CD4-positive, alpha-beta T cell treated with Interleukin-17A for 4 hours (primary cell): ENCODE measurements at regions not wholly inside any gene's neighbourhood (a gene's known extent, or its start where the extent isn't known, plus 50 kb on each side); places are given as distances from the start of the nearest gene placed in this dataset.
"Not testable (repeated sequence)": the region's sequence is repeated elsewhere in the genome, so short reads cannot be mapped to it uniquely, and the experiment has no call there.

ENCODE experiments used
- DNase-seq: peaks from one replicate; pipeline ENCODE4 v3.0.0-alpha.2; 2020; ENCODE audit warnings: mixed read lengths

DNA sequence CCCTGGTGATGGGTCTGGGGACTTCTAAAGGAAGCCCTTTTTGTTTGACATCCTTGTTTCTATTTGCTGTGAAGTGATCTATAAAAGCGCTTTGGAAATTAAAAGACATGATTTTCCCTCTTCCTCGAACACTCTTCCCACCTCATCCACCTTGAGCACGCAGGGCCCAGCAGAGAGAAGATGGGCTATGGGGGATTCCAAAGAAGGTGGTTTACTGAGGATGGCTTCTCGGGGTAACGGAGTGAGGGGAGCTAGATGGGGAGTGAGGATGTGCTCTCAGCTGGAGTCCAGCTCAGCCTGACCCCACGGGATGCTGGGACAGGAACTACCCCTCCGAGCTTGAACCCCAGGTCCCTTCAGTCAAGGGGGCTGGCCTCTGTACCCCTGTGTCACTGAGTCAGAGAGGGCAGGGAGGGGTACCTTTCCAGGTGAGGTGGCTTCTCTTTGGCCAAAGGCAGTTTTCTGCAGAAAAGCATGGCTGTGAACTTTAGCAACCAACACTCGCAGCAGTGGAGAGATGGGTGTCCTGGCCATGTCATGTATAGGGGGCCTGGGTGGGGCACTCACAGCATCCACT lies 180.7 kb upstream of the SMAD3 start:
- DNase-seq, result no peak

- DNase-seq, result no peak
Observed at GRCh38 chr15:66885281-66885915, 180.0 kb upstream of the SMAD3 start.

- DNase-seq, result no peak
Observed at GRCh38 chr15:66886241-66886675, 179.1 kb upstream of the SMAD3 start.

DNA sequence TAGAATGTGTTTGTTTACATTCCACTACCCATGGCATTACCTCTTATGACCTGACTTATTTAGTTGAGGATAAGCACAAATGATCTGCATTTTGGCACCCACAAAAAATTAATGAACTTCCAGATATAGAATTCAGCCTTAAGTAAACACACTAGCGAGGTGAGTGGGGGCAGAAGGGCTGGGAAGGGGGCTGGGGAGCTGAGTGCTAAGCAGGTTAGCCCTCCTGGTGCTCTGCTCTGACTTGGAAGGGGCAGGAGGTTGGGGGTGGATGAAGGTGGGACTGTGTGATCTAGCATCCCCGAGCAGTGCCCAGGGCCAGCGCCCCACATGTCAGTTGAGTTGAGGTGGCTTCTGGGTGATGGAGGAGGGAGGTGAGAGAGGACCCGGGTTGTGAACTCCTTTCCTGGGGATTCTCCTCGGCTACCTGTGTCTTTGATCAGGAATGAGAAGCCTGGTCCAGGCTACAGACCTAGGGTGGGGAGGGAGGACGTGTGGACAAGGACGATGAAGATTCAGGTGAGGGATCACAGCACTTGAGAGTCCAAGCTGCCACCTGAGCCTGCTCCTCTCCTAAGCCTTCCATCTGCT lies 178.6 kb upstream of the SMAD3 start:
- DNase-seq, result no peak

GRCh38 chr15:66889298-66889697 lies 176.1 kb upstream of the SMAD3 start:
- not testable (repeated sequence) for DNase-seq

DNA sequence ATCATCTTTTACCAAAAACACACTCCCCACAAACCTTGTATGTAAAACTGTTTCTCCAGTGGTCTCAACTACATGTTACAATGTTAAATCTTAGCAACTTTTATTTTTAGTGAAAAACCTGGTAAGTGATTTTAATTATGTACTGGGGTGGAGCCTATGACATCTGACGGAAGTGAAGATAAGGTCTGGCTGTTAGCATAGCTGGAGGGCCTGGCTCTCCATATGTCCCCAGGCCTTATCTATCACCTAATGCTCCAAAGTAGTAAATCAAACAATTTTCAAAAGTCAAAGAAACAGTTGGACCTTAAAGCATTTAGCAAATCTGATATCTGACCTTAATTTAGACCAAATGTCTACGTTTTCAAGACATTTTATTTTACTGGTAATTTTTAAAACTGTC lies 173.6 kb upstream of the SMAD3 start:
- DNase-seq, result no peak

DNA sequence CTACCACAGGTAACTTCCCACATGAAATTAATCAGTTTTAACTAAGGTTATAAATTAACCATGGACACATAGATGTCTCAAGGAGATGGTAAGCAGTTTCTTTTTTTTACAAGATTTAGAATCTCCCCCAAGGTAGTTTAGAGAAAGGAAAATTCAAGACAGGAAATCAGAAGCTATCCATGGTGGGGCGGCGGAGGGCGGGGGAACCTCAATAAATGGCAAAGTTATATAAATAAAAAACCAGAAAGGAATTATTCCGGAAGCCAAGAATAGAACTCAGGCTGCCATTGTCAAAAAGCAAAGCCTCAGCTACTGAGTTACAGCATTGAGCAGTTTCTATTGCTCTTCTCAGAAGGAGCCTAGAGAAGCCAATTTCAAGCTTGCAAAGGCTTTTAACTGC lies 172.1 kb upstream of the SMAD3 start:
- DNase-seq, result no peak

- no peak for DNase-seq
Observed at GRCh38 chr15:66894363-66894762, 171.0 kb upstream of the SMAD3 start.

- no peak for DNase-seq
Observed at GRCh38 chr15:66894986-66895780, 170.2 kb upstream of the SMAD3 start.

- no peak for DNase-seq
Observed at GRCh38 chr15:66895794-66896453, 169.5 kb upstream of the SMAD3 start.

DNA sequence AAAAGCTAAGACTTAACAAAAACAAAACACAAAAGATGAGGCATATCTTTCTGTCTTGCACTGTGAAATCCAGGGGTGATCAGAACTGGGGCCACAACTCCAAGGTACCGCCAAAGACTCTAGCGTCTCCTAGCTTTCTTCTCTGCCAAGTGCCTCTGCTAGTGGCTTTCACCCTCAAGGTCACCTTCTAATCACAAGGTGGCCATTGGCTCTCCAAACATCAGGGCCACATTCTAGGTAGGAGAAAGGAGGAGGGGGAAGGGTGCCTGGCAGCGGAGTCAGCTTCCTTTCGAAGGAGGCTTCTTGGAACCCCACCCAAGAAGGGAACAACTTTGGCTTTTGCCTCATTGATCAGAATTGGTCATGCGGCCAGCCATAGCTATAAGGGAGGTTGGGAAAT lies 168.8 kb upstream of the SMAD3 start:
- DNase-seq, result no peak

DNA sequence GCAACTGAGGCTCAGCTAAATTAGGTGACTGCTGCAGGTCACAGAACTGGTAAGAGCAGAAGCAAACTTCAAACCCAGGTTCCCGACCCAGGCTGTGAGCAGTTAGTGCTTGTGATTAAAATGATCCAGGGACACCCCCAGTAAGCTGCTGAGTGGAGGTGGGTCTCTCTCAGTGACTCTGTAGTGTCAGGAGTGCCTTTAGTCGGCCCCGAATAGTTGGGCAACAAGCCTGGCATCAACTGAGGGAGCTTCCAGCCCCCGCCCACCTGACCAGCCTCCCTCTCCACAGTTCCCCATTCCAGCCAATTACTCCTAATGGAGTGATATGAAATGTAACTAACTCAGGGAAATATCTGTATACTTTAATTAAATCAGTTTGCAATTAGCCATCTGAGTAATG lies 168.0 kb upstream of the SMAD3 start:
- DNase-seq, result no peak

GRCh38 chr15:66897971-66898370 lies 167.4 kb upstream of the SMAD3 start:
- DNase-seq, result no peak

DNA sequence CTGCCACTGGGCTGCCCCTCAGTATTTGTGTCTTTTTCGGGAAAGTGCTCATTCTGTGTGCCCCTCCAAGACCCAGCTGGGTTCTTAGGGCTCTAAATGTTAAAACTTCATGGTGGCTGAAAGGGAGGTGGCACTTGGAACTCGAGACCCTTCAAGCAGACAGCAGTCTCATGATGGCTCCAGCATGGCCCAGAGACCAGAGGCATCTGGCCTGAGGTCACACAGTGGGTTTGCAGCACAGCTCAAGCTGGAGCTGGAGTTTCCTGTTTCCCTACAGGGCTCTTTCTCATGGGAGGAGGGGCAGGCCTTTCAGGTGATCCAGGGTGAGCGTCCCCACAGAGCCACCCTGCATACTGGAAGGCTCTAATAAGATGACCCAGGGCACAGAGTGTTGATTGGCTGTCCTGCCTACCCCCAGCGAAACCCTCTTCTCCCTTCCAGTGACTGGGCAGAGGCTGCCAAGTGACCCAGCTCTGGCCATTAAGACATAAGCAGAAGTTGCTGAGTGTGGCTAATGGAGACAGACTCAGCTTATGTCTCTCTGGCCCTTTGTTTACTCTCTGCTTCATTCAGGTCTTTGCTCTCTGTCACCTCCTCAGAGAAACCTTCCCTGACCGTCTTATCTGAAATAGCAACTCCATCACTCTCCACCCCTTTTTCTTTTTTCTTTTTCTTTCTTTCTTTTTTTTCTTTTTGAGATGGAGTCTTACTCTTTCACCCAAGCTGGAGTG lies 166.6 kb upstream of the SMAD3 start:
- no peak for DNase-seq

GRCh38 chr15:66899555-66900350 lies 165.6 kb upstream of the SMAD3 start:
- DNase-seq, result no peak

GRCh38 chr15:66900586-66901310 lies 164.7 kb upstream of the SMAD3 start:
- DNase-seq, result no peak

GRCh38 chr15:66901336-66902100 lies 163.9 kb upstream of the SMAD3 start:
- DNase-seq, result no peak

DNA sequence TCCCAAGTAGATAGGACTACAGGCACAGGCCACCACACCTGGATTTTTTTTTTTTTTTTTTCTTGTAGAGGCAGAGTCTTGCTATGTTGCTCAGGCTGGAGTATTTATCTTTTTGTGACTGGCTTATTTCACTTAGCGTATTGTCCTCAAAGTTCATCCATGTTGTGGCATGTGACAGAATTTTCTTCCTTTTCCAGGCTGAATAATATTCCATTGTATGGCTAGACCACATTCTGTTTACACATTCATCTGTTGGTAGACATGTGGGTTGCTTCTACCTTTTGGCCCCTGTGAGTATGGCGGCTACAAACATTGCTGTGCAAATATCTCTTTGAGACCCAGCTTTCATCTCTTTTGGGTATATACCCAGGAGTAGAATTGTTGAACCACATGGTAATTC lies 160.2 kb upstream of the SMAD3 start:
- no peak for DNase-seq

GRCh38 chr15:66905954-66906353 lies 159.4 kb upstream of the SMAD3 start:
- no peak for DNase-seq
